Peyer's patch (tissue), 4 donors: ENCODE measurements at regions not wholly inside any gene's neighbourhood (a gene's known extent, or its start where the extent isn't known, plus 50 kb on each side); places are given as distances from the start of the nearest gene placed in this dataset.

Experiments
- POLR2A ChIP-seq, 2 donors: fragments of 450-650 bp; IDR thresholded peaks; one replicate each; pipeline ENCODE4 v1.5.1; 2017; ENCODE audit warnings: antibody characterized with exemption in 2 of 2, mild to moderate bottlenecking in 2 of 2, moderate library complexity in 2 of 2
- TF ChIP-seq, protein P1 (sequence below), 6 experiments: fragments of 450-650 bp in 4 of 6; fragments of 200-600 bp in 2 of 6; sonication (generic) in 1 of 6; IDR thresholded peaks; one replicate each; pipeline ENCODE4 v1.5.1; 2017 to 2019; ENCODE audit warnings: antibody characterized with exemption in 6 of 6, mild to moderate bottlenecking in 3 of 6, moderate library complexity in 1 of 6

DNA sequence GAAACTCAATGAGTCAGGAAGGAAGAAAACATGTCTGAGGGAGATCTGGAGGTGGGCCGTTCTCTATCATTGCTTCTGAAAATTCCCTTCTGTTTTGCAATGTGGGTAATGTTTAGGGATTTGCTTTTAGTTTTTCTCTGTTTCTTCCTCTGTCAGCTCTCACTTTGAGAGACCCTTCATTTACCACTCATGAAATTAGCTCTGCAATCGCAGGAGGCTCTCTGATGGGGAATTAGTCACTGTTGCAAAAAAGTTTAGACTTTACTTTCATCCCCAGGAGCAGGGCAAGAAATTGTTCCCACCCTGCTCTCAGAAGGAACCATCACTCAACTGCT, 80.0 kb upstream of the MAP4K3 start:
- TF ChIP-seq, protein P1, sequence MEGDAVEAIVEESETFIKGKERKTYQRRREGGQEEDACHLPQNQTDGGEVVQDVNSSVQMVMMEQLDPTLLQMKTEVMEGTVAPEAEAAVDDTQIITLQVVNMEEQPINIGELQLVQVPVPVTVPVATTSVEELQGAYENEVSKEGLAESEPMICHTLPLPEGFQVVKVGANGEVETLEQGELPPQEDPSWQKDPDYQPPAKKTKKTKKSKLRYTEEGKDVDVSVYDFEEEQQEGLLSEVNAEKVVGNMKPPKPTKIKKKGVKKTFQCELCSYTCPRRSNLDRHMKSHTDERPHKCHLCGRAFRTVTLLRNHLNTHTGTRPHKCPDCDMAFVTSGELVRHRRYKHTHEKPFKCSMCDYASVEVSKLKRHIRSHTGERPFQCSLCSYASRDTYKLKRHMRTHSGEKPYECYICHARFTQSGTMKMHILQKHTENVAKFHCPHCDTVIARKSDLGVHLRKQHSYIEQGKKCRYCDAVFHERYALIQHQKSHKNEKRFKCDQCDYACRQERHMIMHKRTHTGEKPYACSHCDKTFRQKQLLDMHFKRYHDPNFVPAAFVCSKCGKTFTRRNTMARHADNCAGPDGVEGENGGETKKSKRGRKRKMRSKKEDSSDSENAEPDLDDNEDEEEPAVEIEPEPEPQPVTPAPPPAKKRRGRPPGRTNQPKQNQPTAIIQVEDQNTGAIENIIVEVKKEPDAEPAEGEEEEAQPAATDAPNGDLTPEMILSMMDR (IDR thresholded peaks at IDR 0.05), result no peak
- no peak for TF ChIP-seq POLR2A (IDR thresholded peaks at IDR 0.05)
